Gastrocnemius medialis (tissue), 4 donors: ENCODE measurements at regions not wholly inside any gene's neighbourhood (a gene's known extent, or its start where the extent isn't known, plus 50 kb on each side); places are given as distances from the start of the nearest gene placed in this dataset.

Source experiments
- CTCF ChIP-seq, 5 experiments: fragments of 450-650 bp in 3 of 5; fragments of 200-600 bp in 2 of 5; sonication (generic) in 2 of 5; IDR thresholded peaks in 4 of 5; conservative IDR thresholded peaks in 1 of 5; 1 replicate in 4 of 5; 2 replicates in 1 of 5; pipeline ENCODE4 v1.5.1; 2016 to 2019; ENCODE audit warnings: antibody characterized with exemption in 5 of 5, mild to moderate bottlenecking in 3 of 5, moderate library complexity in 3 of 5
- POLR2A ChIP-seq, 2 donors: fragments of 450-650 bp; IDR thresholded peaks; one replicate each; pipeline ENCODE4 v1.6.1; 2017; ENCODE audit warnings: antibody characterized with exemption in 2 of 2, mild to moderate bottlenecking in 2 of 2, moderate library complexity in 2 of 2

- TF ChIP-seq CTCF (IDR thresholded peaks at IDR 0.05 in 4 of 5, conservative IDR thresholded peaks at IDR 0.05 in 1 of 5) (no peak), POLR2A (IDR thresholded peaks at IDR 0.05) (no peak)
Measured at GRCh38 chr3:144235489-144235888, 263.9 kb downstream of the DIPK2A start.
